ENCODE measurements at regions not wholly inside any gene's neighbourhood (a gene's known extent, or its start where the extent isn't known, plus 50 kb on each side); places are given as distances from the start of the nearest gene placed in this dataset.

GRCh38 chr6:40194447-40195170 lies 260.3 kb upstream of the MOCS1 start:
- H3K27me3 ChIP-seq (ENCODE audit: control insufficient read depth, insufficient read depth): no peaks in the 10 kb centered on the region
- no peak overlapping the region for H3K4me3 ChIP-seq (ENCODE audit: low read length)
- no peak for ATAC-seq
- no peaks in the 10 kb centered on the region for H3K9me3 ChIP-seq (ENCODE audit: control insufficient read depth, low read length)
- no peak for DNase-seq
- 87% methylated on average over 3 of the region's 3 CpGs for WGBS
- H3K4me1 ChIP-seq (ENCODE audit: control insufficient read depth, insufficient read depth, low read length): no peaks in the 10 kb centered on the region
- intact Hi-C loops (cut with DNase I): no loop called here
- H3K27ac ChIP-seq (ENCODE audit: low read length): no peak overlapping the region

- 73% methylated on average over 4 of the region's 4 CpGs for WGBS
- ATAC-seq: no peak
- intact Hi-C loops (cut with DNase I): no loop called here
Observed at GRCh38 chr6:40192516-40192915, 258.3 kb upstream of the MOCS1 start.

GRCh38 chr6:40188931-40189330 lies 254.7 kb upstream of the MOCS1 start:
- intact Hi-C loops (cut with DNase I): no loop called here
- DNase-seq (no peak), ATAC-seq (no peak)
- peaks cover under 1% of the 10 kb centered on the region for H3K9me3 ChIP-seq (ENCODE audit: control insufficient read depth, low read length)
- H3K27me3 ChIP-seq (ENCODE audit: control insufficient read depth, insufficient read depth): no peaks in the 10 kb centered on the region
- H3K4me3 ChIP-seq (ENCODE audit: low read length): no peak overlapping the region
- WGBS: 61% methylated on average over 1 of the region's 1 CpG
- H3K4me1 ChIP-seq (ENCODE audit: control insufficient read depth, insufficient read depth, low read length): no peaks in the 10 kb centered on the region
- H3K27ac ChIP-seq (ENCODE audit: low read length): no peak overlapping the region

More at GRCh38 chr6:40192516-40192915, 258.3 kb upstream of the MOCS1 start:
- Histone ChIP-seq H3K9me3 (ENCODE audit: control insufficient read depth, low read length) (no peaks in the 10 kb centered on the region), H3K4me1 (ENCODE audit: control insufficient read depth, insufficient read depth, low read length) (no peaks in the 10 kb centered on the region), H3K4me3 (ENCODE audit: low read length) (no peak overlapping the region), H3K27ac (ENCODE audit: low read length) (no peak overlapping the region), H3K27me3 (ENCODE audit: control insufficient read depth, insufficient read depth) (no peaks in the 10 kb centered on the region)
- DNase-seq: no peak

- DNase-seq (no peak), ATAC-seq (no peak)
- Histone ChIP-seq H3K4me3 (ENCODE audit: low read length) (no peak overlapping the region), H3K9me3 (ENCODE audit: control insufficient read depth, low read length) (peaks cover 2% of the 10 kb centered on the region), H3K27ac (ENCODE audit: low read length) (no peak overlapping the region), H3K4me1 (ENCODE audit: control insufficient read depth, insufficient read depth, low read length) (no peaks in the 10 kb centered on the region), H3K27me3 (ENCODE audit: control insufficient read depth, insufficient read depth) (no peaks in the 10 kb centered on the region)
- whole genome bisulfite sequencing: 69% methylated on average over 5 of the region's 5 CpGs
- intact Hi-C loops (cut with DNase I): no loop called here
Observed at GRCh38 chr6:40187535-40188144, 253.4 kb upstream of the MOCS1 start.

GRCh38 chr6:40185486-40185885 lies 251.2 kb upstream of the MOCS1 start:
- intact Hi-C loops (cut with DNase I): no loop called here
- no peak for DNase-seq
- WGBS: 93% methylated on average over 1 of the region's 1 CpG
- no peak for ATAC-seq
- Histone ChIP-seq H3K4me1 (ENCODE audit: control insufficient read depth, insufficient read depth, low read length) (no peaks in the 10 kb centered on the region), H3K4me3 (ENCODE audit: low read length) (no peak overlapping the region), H3K27ac (ENCODE audit: low read length) (no peak overlapping the region), H3K27me3 (ENCODE audit: control insufficient read depth, insufficient read depth) (no peaks in the 10 kb centered on the region), H3K9me3 (ENCODE audit: control insufficient read depth, low read length) (peaks cover 2% of the 10 kb centered on the region)

GRCh38 chr6:40183902-40184301 lies 249.6 kb upstream of the MOCS1 start:
- H3K4me1 ChIP-seq (ENCODE audit: control insufficient read depth, insufficient read depth, low read length): no peaks in the 10 kb centered on the region
- 90% methylated on average over 4 of the region's 4 CpGs for WGBS
- no peak overlapping the region for H3K4me3 ChIP-seq (ENCODE audit: low read length)
- no peak overlapping the region for H3K27ac ChIP-seq (ENCODE audit: low read length)
- ATAC-seq (no peak), DNase-seq (no peak)
- no peaks in the 10 kb centered on the region for H3K27me3 ChIP-seq (ENCODE audit: control insufficient read depth, insufficient read depth)
- intact Hi-C loops (cut with DNase I): no loop called here
- H3K9me3 ChIP-seq (ENCODE audit: control insufficient read depth, low read length): peaks cover 2% of the 10 kb centered on the region

GRCh38 chr6:40181367-40181766 lies 247.1 kb upstream of the MOCS1 start:
- intact Hi-C loops (cut with DNase I): no loop called here
- H3K4me3 ChIP-seq (ENCODE audit: low read length): no peak overlapping the region
- 96% methylated on average over 1 of the region's 1 CpG for WGBS
- no peaks in the 10 kb centered on the region for H3K27me3 ChIP-seq (ENCODE audit: control insufficient read depth, insufficient read depth)
- H3K4me1 ChIP-seq (ENCODE audit: control insufficient read depth, insufficient read depth, low read length): no peaks in the 10 kb centered on the region
- no peak overlapping the region for H3K27ac ChIP-seq (ENCODE audit: low read length)
- DNase-seq (no peak), ATAC-seq (no peak)
- peaks cover 2% of the 10 kb centered on the region for H3K9me3 ChIP-seq (ENCODE audit: control insufficient read depth, low read length)

- no peak overlapping the region for H3K27ac ChIP-seq (ENCODE audit: low read length)
Observed at GRCh38 chr6:40180271-40180670, 246.0 kb upstream of the MOCS1 start.

GRCh38 chr6:40179496-40179895 lies 245.2 kb upstream of the MOCS1 start:
- no peaks in the 10 kb centered on the region for H3K27me3 ChIP-seq (ENCODE audit: control insufficient read depth, insufficient read depth)
- H3K4me1 ChIP-seq (ENCODE audit: control insufficient read depth, insufficient read depth, low read length): no peaks in the 10 kb centered on the region
- no peak overlapping the region for H3K4me3 ChIP-seq (ENCODE audit: low read length)
- WGBS: 77% methylated on average over 1 of the region's 1 CpG
- no peak overlapping the region for H3K27ac ChIP-seq (ENCODE audit: low read length)
- no peak for DNase-seq
- intact Hi-C loops (cut with DNase I): no loop called here
- H3K9me3 ChIP-seq (ENCODE audit: control insufficient read depth, low read length): peaks cover 2% of the 10 kb centered on the region
- ATAC-seq: no peak

More at GRCh38 chr6:40180271-40180670, 246.0 kb upstream of the MOCS1 start:
- intact Hi-C loops (cut with DNase I): no loop called here
- H3K27me3 ChIP-seq (ENCODE audit: control insufficient read depth, insufficient read depth): no peaks in the 10 kb centered on the region
- H3K4me1 ChIP-seq (ENCODE audit: control insufficient read depth, insufficient read depth, low read length): no peaks in the 10 kb centered on the region
- ATAC-seq (no peak), DNase-seq (no peak)
- H3K4me3 ChIP-seq (ENCODE audit: low read length): no peak overlapping the region
- peaks cover 2% of the 10 kb centered on the region for H3K9me3 ChIP-seq (ENCODE audit: control insufficient read depth, low read length)
- 69% methylated on average over 3 of the region's 3 CpGs for WGBS

- 72% methylated on average over 1 of the region's 1 CpG for whole genome bisulfite sequencing
- Histone ChIP-seq H3K4me1 (ENCODE audit: control insufficient read depth, insufficient read depth, low read length) (no peaks in the 10 kb centered on the region), H3K27me3 (ENCODE audit: control insufficient read depth, insufficient read depth) (peaks cover 2% of the 10 kb centered on the region), H3K27ac (ENCODE audit: low read length) (no peak overlapping the region), H3K9me3 (ENCODE audit: control insufficient read depth, low read length) (no peaks in the 10 kb centered on the region), H3K4me3 (ENCODE audit: low read length) (no peak overlapping the region)
- no peak for DNase-seq
- no peak for ATAC-seq
- intact Hi-C loops (cut with DNase I): no loop called here
Observed at GRCh38 chr6:40177598-40177997, 243.3 kb upstream of the MOCS1 start.

GRCh38 chr6:40176152-40176551 lies 241.9 kb upstream of the MOCS1 start:
- no peak for ATAC-seq
- H3K27me3 ChIP-seq (ENCODE audit: control insufficient read depth, insufficient read depth): peaks cover 2% of the 10 kb centered on the region
- intact Hi-C loops (cut with DNase I): no loop called here
- no peaks in the 10 kb centered on the region for H3K9me3 ChIP-seq (ENCODE audit: control insufficient read depth, low read length)
- no peak overlapping the region for H3K27ac ChIP-seq (ENCODE audit: low read length)
- H3K4me1 ChIP-seq (ENCODE audit: control insufficient read depth, insufficient read depth, low read length): no peaks in the 10 kb centered on the region
- no peak overlapping the region for H3K4me3 ChIP-seq (ENCODE audit: low read length)
- 66% methylated on average over 5 of the region's 5 CpGs for WGBS
- DNase-seq: no peak

Data from right cardiac atrium (tissue), 5 donors.